H1 (cell line): ENCODE measurements at regions not wholly inside any gene's neighbourhood (a gene's known extent, or its start where the extent isn't known, plus 50 kb on each side); places are given as distances from the start of the nearest gene placed in this dataset.

Experiments used
- CTCF ChIA-PET: fragments of 300-600 bp; sonication (Branson Sonifier 250); formaldehyde crosslinking; loops from one replicate; lab custom pipeline; 2021; ENCODE audit not compliant: partially characterized antibody; lab: Charles Lee
- POLR2A ChIA-PET: fragments of 300-600 bp; sonication (Branson Sonifier 250); formaldehyde crosslinking; loops from one replicate; lab custom pipeline; 2021; ENCODE audit warnings: inconsistent platforms; ENCODE audit not compliant: partially characterized antibody; lab: Charles Lee
- DNase-seq, 2 experiments: peaks; one replicate each; pipeline versions ENCODE4 v3.0.0 to v3.0.0-alpha.2; 2010 to 2022; ENCODE audit warnings: low spot score in 2 of 2, low read depth in 1 of 2, mixed read lengths in 1 of 2
- FAIRE-seq: peaks from 2 replicates; lab custom pipeline; 2011; peaks lifted over from hg19 to GRCh38; lab: Jason Lieb, UNC
- H2AFZ ChIP-seq: 2 replicates; pipeline ENCODE4 v1.8.1; 2012; ENCODE audit warnings: low read length, inconsistent platforms
- H2AK5ac ChIP-seq: 2 replicates; pipeline ENCODE4 v1.6.1; 2013; ENCODE audit warnings: low read depth, low read length
- H2BK120ac ChIP-seq: replicated peaks from 2 replicates; pipeline ENCODE3; 2013; ENCODE audit warnings: low read depth, low read length, inconsistent platforms
- H2BK12ac ChIP-seq: 2 replicates; pipeline ENCODE4 v1.6.1; 2013; ENCODE audit warnings: low read depth, low read length
- H2BK15ac ChIP-seq: 2 replicates; pipeline ENCODE4 v1.6.1; 2013; ENCODE audit warnings: low read length
- H2BK20ac ChIP-seq: 2 replicates; pipeline ENCODE4 v1.6.1; 2013; ENCODE audit warnings: low read length
- H2BK5ac ChIP-seq: 2 replicates; pipeline ENCODE4 v1.6.1; 2013; ENCODE audit warnings: low read depth, low read length
- H3K14ac ChIP-seq: 2 replicates; pipeline ENCODE4 v1.6.1; 2013; ENCODE audit warnings: inconsistent platforms; ENCODE audit not compliant: insufficient read length
- H3K18ac ChIP-seq: 2 replicates; pipeline ENCODE4 v1.6.1; 2013; ENCODE audit warnings: low read length; ENCODE audit errors: extremely low read depth
- H3K23ac ChIP-seq: 2 replicates; pipeline ENCODE4 v1.6.1; 2013; ENCODE audit warnings: inconsistent platforms; ENCODE audit not compliant: insufficient read length
- H3K23me2 ChIP-seq: 2 replicates; pipeline ENCODE4 v1.6.1; 2013; ENCODE audit warnings: low read depth, low read length
- H3K27ac ChIP-seq: 2 replicates; pipeline ENCODE4 v1.6.1; 2011; ENCODE audit warnings: low read depth, low read length, inconsistent platforms
- H3K27me3 ChIP-seq, 4 experiments: replicated peaks in 1 of 4; 1 replicate in 1 of 4; 2 replicates in 3 of 4; pipeline versions ENCODE4 v1.6.1 to v1.8.1; 2011 to 2013; ENCODE audit warnings: low read length in 3 of 4, mild to moderate bottlenecking in 3 of 4, inconsistent platforms in 2 of 4, mixed read lengths in 2 of 4, moderate library complexity in 1 of 4; ENCODE audit not compliant: control insufficient read depth in 3 of 4, insufficient read depth in 3 of 4; ENCODE audit errors: extremely low read depth in 1 of 4
- H3K36me3 ChIP-seq, 4 experiments: 2 replicates each; pipeline versions ENCODE4 v1.6.1 to v1.8.1; 2011 to 2013; ENCODE audit warnings: mild to moderate bottlenecking in 4 of 4, low read length in 3 of 4, moderate library complexity in 2 of 4, control low read depth in 1 of 4, inconsistent platforms in 1 of 4; ENCODE audit not compliant: insufficient read depth in 4 of 4, control insufficient read depth in 2 of 4
- H3K4ac ChIP-seq: replicated peaks from 2 replicates; pipeline ENCODE3; 2013; ENCODE audit warnings: low read length, low read depth, mixed read lengths, inconsistent platforms; ENCODE audit not compliant: insufficient read length
- H3K4me1 ChIP-seq, 4 experiments: replicated peaks in 1 of 4; 1 replicate in 1 of 4; 2 replicates in 3 of 4; pipeline versions ENCODE4 v1.6.1 to v1.8.1; 2011 to 2013; ENCODE audit warnings: low read length in 3 of 4, inconsistent platforms in 2 of 4, mixed read lengths in 1 of 4; ENCODE audit not compliant: insufficient read depth in 4 of 4, control insufficient read depth in 3 of 4
- H3K4me2 ChIP-seq, 2 experiments: 2 replicates each; pipeline versions ENCODE4 v1.6.1 to v1.8.1; 2011 to 2013; ENCODE audit warnings: low read depth in 2 of 2, low read length in 2 of 2, control low read depth in 1 of 2, inconsistent platforms in 1 of 2, mild to moderate bottlenecking in 1 of 2; ENCODE audit not compliant: insufficient read depth in 1 of 2
- H3K4me3 ChIP-seq, 4 experiments: fragments of 200-600, 300-600 bp in 1 of 4; sonication (generic), shearing (Covaris generic), sonication (Bioruptor Twin) in 1 of 4; 2 replicates each; pipeline versions ENCODE4 v1.5.1 to v1.8.1; 2011 to 2016; ENCODE audit warnings: low read length in 4 of 4, low read depth in 3 of 4, control low read depth in 2 of 4, inconsistent platforms in 2 of 4, mild to moderate bottlenecking in 2 of 4, mixed read lengths in 1 of 4, moderate library complexity in 1 of 4; ENCODE audit not compliant: insufficient read depth in 2 of 4; ENCODE audit errors: extremely low read depth in 1 of 4
- H3K56ac ChIP-seq: replicated peaks from 2 replicates; pipeline ENCODE3; 2013; ENCODE audit warnings: low read depth, mild to moderate bottlenecking, mixed read lengths, low read length, inconsistent platforms; ENCODE audit not compliant: insufficient read length
- H3K79me1 ChIP-seq: 2 replicates; pipeline ENCODE4 v1.6.1; 2013; ENCODE audit warnings: low read depth, low read length, control low read depth
- H3K79me2 ChIP-seq, 2 experiments: 2 replicates each; pipeline versions ENCODE4 v1.6.1 to v1.8.1; 2012 to 2013; ENCODE audit warnings: low read length in 2 of 2, mild to moderate bottlenecking in 2 of 2, inconsistent platforms in 1 of 2; ENCODE audit not compliant: insufficient read depth in 2 of 2, control insufficient read depth in 1 of 2
- H3K9ac ChIP-seq, 4 experiments: replicated peaks in 1 of 4; 1 replicate in 1 of 4; 2 replicates in 3 of 4; pipeline versions ENCODE4 v1.6.1 to v1.8.1; 2011 to 2013; ENCODE audit warnings: low read depth in 3 of 4, low read length in 3 of 4, control low read depth in 2 of 4, mild to moderate bottlenecking in 2 of 4, moderate library complexity in 2 of 4, inconsistent platforms in 1 of 4; ENCODE audit errors: extremely low read depth in 1 of 4
- H3K9me3 ChIP-seq, 2 experiments: 2 replicates each; pipeline versions ENCODE4 v1.6.1 to v1.8.1; 2012 to 2013; ENCODE audit warnings: mild to moderate bottlenecking in 2 of 2, moderate library complexity in 2 of 2, control low read depth in 1 of 2, inconsistent platforms in 1 of 2, low read depth in 1 of 2, low read length in 1 of 2, mixed read lengths in 1 of 2; ENCODE audit not compliant: insufficient read depth in 2 of 2
- H4K20me1 ChIP-seq, 2 experiments: replicated peaks in 1 of 2; 2 replicates each; pipeline versions ENCODE3 to v1.8.1; 2011 to 2013; ENCODE audit warnings: inconsistent platforms in 2 of 2, low read length in 2 of 2, mild to moderate bottlenecking in 1 of 2; ENCODE audit not compliant: insufficient read depth in 2 of 2, control insufficient read depth in 1 of 2
- H4K5ac ChIP-seq: 2 replicates; pipeline ENCODE4 v1.6.1; 2013; ENCODE audit warnings: low read length, low read depth, mixed read lengths, inconsistent platforms; ENCODE audit not compliant: insufficient read length
- H4K8ac ChIP-seq: 2 replicates; pipeline ENCODE4 v1.8.0; 2013; ENCODE audit warnings: mild to moderate bottlenecking, moderate library complexity, low read length, inconsistent platforms; ENCODE audit not compliant: insufficient read depth; ENCODE audit errors: extremely low read depth
- H4K91ac ChIP-seq: replicated peaks from 2 replicates; pipeline ENCODE3; 2013; ENCODE audit warnings: low read length, mixed read lengths, inconsistent platforms; ENCODE audit not compliant: insufficient read length
- BACH1 ChIP-seq: IDR thresholded peaks from 2 replicates; pipeline ENCODE4 v1.6.1; 2012; ENCODE audit warnings: low read length, improper control_type of control experiment
- CBX5 ChIP-seq: fragments of 300-800, 300-1000 bp; sonication (generic); IDR thresholded peaks from 2 replicates; pipeline ENCODE4 v1.7.1; 2016; ENCODE audit warnings: antibody characterized with exemption, low read length, low read depth
- RAD21 ChIP-seq, 2 experiments: IDR thresholded peaks in 1 of 2; conservative IDR thresholded peaks in 1 of 2; 2 replicates each; pipeline ENCODE4 v1.6.1; 2011; ENCODE audit warnings: low read depth in 2 of 2, low read length in 2 of 2, improper control_type of control experiment in 1 of 2, inconsistent platforms in 1 of 2, mild to moderate bottlenecking in 1 of 2, moderate library complexity in 1 of 2
- WGBS, 2 experiments: shearing (Covaris generic) in 1 of 2; methylation state at CpG; one replicate each; pipeline versions ENCODE4 v1.1.6 to v1.1.7; 2013 to 2015; ENCODE audit warnings: low lambda C conversion rate in 2 of 2, mixed read lengths in 2 of 2, inconsistent platforms in 1 of 2, low coverage in 1 of 2, missing lambda C conversion rate in 1 of 2; ENCODE audit not compliant: insufficient replicate concordance in 2 of 2, insufficient coverage in 1 of 2, insufficient read length in 1 of 2; ENCODE audit errors: extremely low coverage in 1 of 2, missing lambda C conversion rate in 1 of 2; 5-methylcytosine and 5-hydroxymethylcytosine counted together
- TF ChIP-seq, protein P1 (sequence below), 3 experiments: IDR thresholded peaks; 1 replicate in 2 of 3; 2 replicates in 1 of 3; pipeline versions ENCODE4 v1.5.1 to v1.6.1; 2011; ENCODE audit warnings: low read length in 3 of 3, mild to moderate bottlenecking in 3 of 3, inconsistent platforms in 2 of 3, low read depth in 1 of 3, moderate library complexity in 1 of 3; ENCODE audit not compliant: insufficient read depth in 1 of 3; ENCODE audit errors: control extremely low read depth in 1 of 3

DNA sequence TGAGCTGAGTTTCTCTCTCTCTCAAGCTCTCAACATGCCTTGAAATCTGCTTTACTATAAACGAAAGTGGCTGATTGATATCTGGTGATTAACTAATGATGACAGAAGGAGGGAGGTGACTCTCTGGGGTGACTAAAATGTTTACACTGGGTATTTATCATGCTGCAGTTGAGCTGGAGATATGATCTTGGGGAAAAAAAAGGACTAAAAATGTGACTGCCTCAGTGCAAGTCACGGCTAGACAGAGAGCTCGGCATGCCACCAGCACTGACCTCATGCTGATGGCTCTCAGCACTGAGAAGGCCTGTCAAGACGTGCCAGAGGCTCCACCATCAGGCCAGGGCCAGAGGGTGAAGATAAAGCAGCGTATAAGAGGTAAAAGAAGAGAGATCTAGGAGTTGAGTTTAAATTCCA is 103.1 kb upstream of the SPACA1 start:
- CTCF ChIA-PET, result interaction anchor here (0.6 to 2.2 kb wide), 6 partner anchors 10 to 293 kb away, joined by 3 to 8 read pairs (median 4); no protein-coding TSS in a partner anchor

More for the DNA sequence above, 103.1 kb upstream of the SPACA1 start:
- Histone ChIP-seq H3K18ac (no peak overlapping the region), H3K79me1 (no peaks in the 10 kb centered on the region), H3K36me3 (no peaks in the 10 kb centered on the region), H3K4me1 (no peaks in the 10 kb centered on the region), H2BK12ac (no peak overlapping the region), H3K9ac (no peak overlapping the region), H4K91ac (no peak overlapping the region), H3K4ac (no peak overlapping the region), H4K5ac (no peak overlapping the region), H2BK15ac (no peak overlapping the region), H4K20me1 (no peaks in the 10 kb centered on the region), H3K9me3 (no peaks in the 10 kb centered on the region), H3K27me3 (no peaks in the 10 kb centered on the region), H2BK120ac (no peak overlapping the region), H3K4me3 (no peak overlapping the region), H2AFZ (no peak overlapping the region), H3K27ac (no peak overlapping the region), H2AK5ac (no peak overlapping the region), H3K14ac (no peak overlapping the region), H3K4me2 (no peak overlapping the region), H4K8ac (no peak overlapping the region), H3K79me2 (no peaks in the 10 kb centered on the region), H2BK20ac (no peak overlapping the region), H3K23me2 (no peaks in the 10 kb centered on the region), H2BK5ac (no peak overlapping the region), H3K56ac (no peak overlapping the region), H3K23ac (no peak overlapping the region)
- POLR2A ChIA-PET, result no interaction called here
- TF ChIP-seq, protein P1, sequence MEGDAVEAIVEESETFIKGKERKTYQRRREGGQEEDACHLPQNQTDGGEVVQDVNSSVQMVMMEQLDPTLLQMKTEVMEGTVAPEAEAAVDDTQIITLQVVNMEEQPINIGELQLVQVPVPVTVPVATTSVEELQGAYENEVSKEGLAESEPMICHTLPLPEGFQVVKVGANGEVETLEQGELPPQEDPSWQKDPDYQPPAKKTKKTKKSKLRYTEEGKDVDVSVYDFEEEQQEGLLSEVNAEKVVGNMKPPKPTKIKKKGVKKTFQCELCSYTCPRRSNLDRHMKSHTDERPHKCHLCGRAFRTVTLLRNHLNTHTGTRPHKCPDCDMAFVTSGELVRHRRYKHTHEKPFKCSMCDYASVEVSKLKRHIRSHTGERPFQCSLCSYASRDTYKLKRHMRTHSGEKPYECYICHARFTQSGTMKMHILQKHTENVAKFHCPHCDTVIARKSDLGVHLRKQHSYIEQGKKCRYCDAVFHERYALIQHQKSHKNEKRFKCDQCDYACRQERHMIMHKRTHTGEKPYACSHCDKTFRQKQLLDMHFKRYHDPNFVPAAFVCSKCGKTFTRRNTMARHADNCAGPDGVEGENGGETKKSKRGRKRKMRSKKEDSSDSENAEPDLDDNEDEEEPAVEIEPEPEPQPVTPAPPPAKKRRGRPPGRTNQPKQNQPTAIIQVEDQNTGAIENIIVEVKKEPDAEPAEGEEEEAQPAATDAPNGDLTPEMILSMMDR (IDR thresholded peaks at IDR 0.05; ENCODE audit: control extremely low read depth in 1 of 3, insufficient read depth in 1 of 3, low read depth in 1 of 3, low read length in 3 of 3), result peak; percentile 28 to 31 (median 29); a peak in 3 of 4 replicates
- TF ChIP-seq BACH1 (no peak), RAD21 (IDR thresholded peaks at IDR 0.05 in 1 of 2, conservative IDR thresholded peaks at IDR 0.05 in 1 of 2; ENCODE audit: low read depth in 2 of 2, low read length in 2 of 2) (peak; percentile 48 to 62), CBX5 (no peak)
- no peak for DNase-seq
- no peak for FAIRE-seq
- 73% methylated on average over 5 of the region's 5 CpGs; no CpG with 5 or more reads in 1 of the 2 experiments for WGBS, 2 experiments
